Adrenal gland (tissue), 9 donors: ENCODE measurements at regions not wholly inside any gene's neighbourhood (a gene's known extent, or its start where the extent isn't known, plus 50 kb on each side); places are given as distances from the start of the nearest gene placed in this dataset.

Experiments used
- DNase-seq, 7 donors: peaks; one replicate each; pipeline ENCODE4 v3.0.0-alpha.2; 2019 to 2020
- H3K27ac ChIP-seq, 5 donors: fragments of 200-600 bp; sonication (generic) in 4 of 5; 1 replicate in 3 of 5; 2 replicates in 2 of 5; pipeline versions ENCODE4 v1.5.1 to v1.8.0; 2016 to 2020; ENCODE audit warnings: mild to moderate bottlenecking in 1 of 5
- H3K27me3 ChIP-seq: fragments of 200-600 bp; 2 replicates; pipeline ENCODE4 v1.8.0; 2021
- H3K36me3 ChIP-seq, 2 donors: fragments of 200-600 bp; replicated peaks in 1 of 2; 1 replicate in 1 of 2; 2 replicates in 1 of 2; pipeline versions ENCODE4 v1.5.1 to v1.8.0; 2018 to 2022
- H3K4me1 ChIP-seq, 2 donors: fragments of 200-600 bp; replicated peaks in 1 of 2; 1 replicate in 1 of 2; 2 replicates in 1 of 2; pipeline versions ENCODE4 v1.5.1 to v1.8.0; 2018 to 2021
- H3K4me3 ChIP-seq, 4 donors: fragments of 200-600 bp; sonication (generic) in 3 of 4; one replicate each; pipeline ENCODE4 v1.5.1; 2016 to 2018
- H3K9me3 ChIP-seq, 3 donors: fragments of 200-600 bp; sonication (generic) in 1 of 3; replicated peaks in 1 of 3; 1 replicate in 2 of 3; 2 replicates in 1 of 3; pipeline versions ENCODE4 v1.5.1 to v1.8.0; 2016 to 2021
- POLR2A ChIP-seq, 2 donors: fragments of 450-650 bp; IDR thresholded peaks; one replicate each; pipeline ENCODE4 v1.6.1; 2017; ENCODE audit warnings: antibody characterized with exemption in 2 of 2, mild to moderate bottlenecking in 2 of 2, moderate library complexity in 1 of 2
- WGBS, 4 donors: extraction: QIAGEN DNeasy Blood & Tissue Kit in 2 of 4; methylation state at CpG; one replicate each; pipeline versions ENCODE4 v1.1.5 to v1.1.7; 2013 to 2017; 5-methylcytosine and 5-hydroxymethylcytosine counted together
- intact Hi-C, 2 donors: fragments of 100-400 bp; cut with DNase I; formaldehyde crosslinking; loops; one replicate each; pipeline versions ENCODE4 v1.14.1 to v1.15.0; 2022 to 2023
- TF ChIP-seq, protein P1 (sequence below), 6 experiments: fragments of 450-650 bp in 4 of 6; fragments of 200-600 bp in 2 of 6; sonication (generic) in 1 of 6; IDR thresholded peaks; 1 replicate in 5 of 6; 2 replicates in 1 of 6; pipeline versions ENCODE4 v1.5.1 to v1.8.0; 2016 to 2021; ENCODE audit warnings: antibody characterized with exemption in 6 of 6, mild to moderate bottlenecking in 2 of 6, moderate library complexity in 1 of 6
- donor health status: healthy with polysubstance abuse.
- donor health status: Bipolar disorder and iron deficiency.
- donor health status: DM: yes; HTN: yes; CAD: no.
- donor health status: DM: no; HTN: no; CAD: no.
- donor health status: DM: no; HTN: no; CAD: no.

DNA sequence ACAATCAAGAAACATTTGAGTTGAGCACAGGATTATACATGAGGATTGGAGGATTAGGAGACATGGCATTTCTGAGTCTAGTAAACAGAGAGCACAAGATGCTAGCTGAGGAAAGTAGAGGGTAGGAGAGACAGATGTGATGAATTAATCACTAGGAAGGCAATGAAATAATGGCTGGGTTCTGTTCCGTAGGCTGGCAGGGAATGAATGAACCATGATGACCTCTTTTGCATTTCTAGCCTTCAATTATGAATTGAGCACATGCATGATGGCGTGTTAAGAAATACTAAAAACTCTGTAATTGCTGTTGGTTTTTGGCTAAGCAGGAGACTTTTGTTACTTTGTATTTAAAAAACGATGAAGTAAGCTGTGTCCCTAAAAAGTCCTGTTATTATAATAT lies 420.0 kb upstream of the TLE4 start:
- Histone ChIP-seq H3K4me1 (no peaks in the 10 kb centered on the region), H3K4me3 (no peak overlapping the region), H3K36me3 (no peaks in the 10 kb centered on the region), H3K27ac (no peak overlapping the region), H3K27me3 (no peaks in the 10 kb centered on the region), H3K9me3 (no peaks in the 10 kb centered on the region)
- intact Hi-C loops = no loop called here
- no peak for DNase-seq
- TF ChIP-seq, protein P1, sequence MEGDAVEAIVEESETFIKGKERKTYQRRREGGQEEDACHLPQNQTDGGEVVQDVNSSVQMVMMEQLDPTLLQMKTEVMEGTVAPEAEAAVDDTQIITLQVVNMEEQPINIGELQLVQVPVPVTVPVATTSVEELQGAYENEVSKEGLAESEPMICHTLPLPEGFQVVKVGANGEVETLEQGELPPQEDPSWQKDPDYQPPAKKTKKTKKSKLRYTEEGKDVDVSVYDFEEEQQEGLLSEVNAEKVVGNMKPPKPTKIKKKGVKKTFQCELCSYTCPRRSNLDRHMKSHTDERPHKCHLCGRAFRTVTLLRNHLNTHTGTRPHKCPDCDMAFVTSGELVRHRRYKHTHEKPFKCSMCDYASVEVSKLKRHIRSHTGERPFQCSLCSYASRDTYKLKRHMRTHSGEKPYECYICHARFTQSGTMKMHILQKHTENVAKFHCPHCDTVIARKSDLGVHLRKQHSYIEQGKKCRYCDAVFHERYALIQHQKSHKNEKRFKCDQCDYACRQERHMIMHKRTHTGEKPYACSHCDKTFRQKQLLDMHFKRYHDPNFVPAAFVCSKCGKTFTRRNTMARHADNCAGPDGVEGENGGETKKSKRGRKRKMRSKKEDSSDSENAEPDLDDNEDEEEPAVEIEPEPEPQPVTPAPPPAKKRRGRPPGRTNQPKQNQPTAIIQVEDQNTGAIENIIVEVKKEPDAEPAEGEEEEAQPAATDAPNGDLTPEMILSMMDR (IDR thresholded peaks at IDR 0.05) = no peak
- no peak for TF ChIP-seq POLR2A (IDR thresholded peaks at IDR 0.05)
- WGBS, 4 donors = 74 to 80% (median 77%) methylated on average over 3 of the region's 3 CpGs

DNA sequence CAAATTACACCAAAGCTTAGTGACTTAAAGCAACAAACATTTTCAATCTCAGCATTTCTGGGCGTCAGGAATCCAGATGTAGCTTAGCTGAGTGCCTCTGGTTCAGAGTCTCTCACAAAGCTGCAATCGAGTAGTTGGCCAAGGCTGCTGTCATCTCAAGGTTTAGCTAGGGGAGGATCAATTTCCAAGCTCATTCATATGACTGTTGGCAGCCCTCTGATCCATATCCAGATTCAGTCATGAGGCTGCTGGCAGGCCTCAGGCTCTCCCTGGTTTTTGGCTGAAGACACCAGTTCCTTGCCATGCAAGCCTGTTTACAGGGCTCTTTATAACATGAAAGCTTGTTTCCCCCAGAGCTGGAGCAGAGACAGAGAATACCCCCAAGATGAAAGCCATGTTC lies 419.5 kb upstream of the TLE4 start:
- Histone ChIP-seq H3K27me3 (no peaks in the 10 kb centered on the region), H3K27ac (no peak overlapping the region), H3K4me1 (no peaks in the 10 kb centered on the region), H3K9me3 (no peaks in the 10 kb centered on the region), H3K4me3 (no peak overlapping the region), H3K36me3 (no peaks in the 10 kb centered on the region)
- 41 to 56% (median 48%) methylated on average over 1 to 2 of the region's 2 CpGs for WGBS, 4 donors
- intact Hi-C loops = no loop called here
- DNase-seq = no peak
- TF ChIP-seq, protein P1 (IDR thresholded peaks at IDR 0.05) = no peak
- no peak for TF ChIP-seq POLR2A (IDR thresholded peaks at IDR 0.05)

DNA sequence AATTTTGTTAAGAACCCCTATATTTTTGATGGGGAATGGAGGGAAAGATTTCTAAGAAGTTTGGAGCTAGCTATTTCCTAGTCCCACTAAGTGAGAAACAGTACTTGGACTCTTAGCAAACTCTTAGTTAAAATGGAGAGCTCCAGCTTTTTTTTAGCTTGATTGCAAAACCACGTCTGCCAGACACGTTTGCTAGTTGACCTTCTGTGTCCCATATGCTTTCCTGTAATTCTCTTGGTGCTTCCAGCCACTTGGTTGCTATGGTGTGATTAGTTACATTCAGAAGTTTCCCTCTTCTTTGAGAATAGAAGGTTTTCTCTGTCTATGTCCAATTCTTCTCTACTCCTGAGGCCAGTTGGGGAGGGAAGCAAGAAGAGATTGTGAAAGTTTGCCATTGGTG lies 417.0 kb upstream of the TLE4 start:
- Histone ChIP-seq H3K27me3 (no peaks in the 10 kb centered on the region), H3K27ac (no peak overlapping the region), H3K4me1 (no peaks in the 10 kb centered on the region), H3K36me3 (no peaks in the 10 kb centered on the region), H3K4me3 (no peak overlapping the region), H3K9me3 (no peaks in the 10 kb centered on the region)
- DNase-seq = no peak
- 25 to 37% (median 27%) methylated on average over 2 of the region's 2 CpGs for WGBS, 4 donors
- TF ChIP-seq POLR2A (IDR thresholded peaks at IDR 0.05) = no peak
- TF ChIP-seq, protein P1 (IDR thresholded peaks at IDR 0.05) = no peak
- intact Hi-C loops = no loop called here

DNA sequence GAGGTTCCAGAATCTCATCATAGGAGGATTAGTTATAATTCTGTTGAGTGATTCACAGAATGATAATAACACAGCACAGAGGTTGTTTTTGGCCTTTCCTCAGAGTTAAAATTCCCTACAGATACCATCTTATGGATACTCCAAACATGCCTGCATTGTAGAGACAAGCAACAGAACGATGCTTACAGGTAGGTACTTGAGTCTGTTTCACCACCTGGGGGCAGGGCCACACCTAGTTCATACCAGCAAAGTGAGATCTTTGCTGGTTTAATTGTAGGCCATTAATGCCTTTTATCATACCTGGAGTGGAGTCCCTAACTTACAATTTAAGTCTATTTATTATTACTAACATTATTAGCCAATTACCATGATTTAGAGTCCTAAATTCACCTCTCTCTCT lies 416.5 kb upstream of the TLE4 start:
- 67 to 78% (median 74%) methylated on average over 1 of the region's 1 CpG for WGBS, 4 donors
- DNase-seq = no peak
- no peaks in the 10 kb centered on the region for H3K36me3 ChIP-seq
- intact Hi-C loops = no loop called here
- H3K27ac ChIP-seq = no peak overlapping the region
- no peak overlapping the region for H3K4me3 ChIP-seq
- H3K4me1 ChIP-seq = no peaks in the 10 kb centered on the region
- TF ChIP-seq, protein P1 (IDR thresholded peaks at IDR 0.05) = no peak
- no peaks in the 10 kb centered on the region for H3K9me3 ChIP-seq
- H3K27me3 ChIP-seq = no peaks in the 10 kb centered on the region
